Endodermal cell (in vitro differentiated cells): ENCODE measurements at regions not wholly inside any gene's neighbourhood (a gene's known extent, or its start where the extent isn't known, plus 50 kb on each side); places are given as distances from the start of the nearest gene placed in this dataset.

ENCODE experiments used
- DNase-seq: peaks from one replicate; pipeline ENCODE4 v3.0.0-alpha.2; 2017
- H3K27ac ChIP-seq: 2 replicates; pipeline ENCODE4 v1.5.1; 2013; ENCODE audit warnings: mild to moderate bottlenecking, low read depth, low read length, moderate library complexity
- H3K27me3 ChIP-seq: 2 replicates; pipeline ENCODE4 v1.6.1; 2013; ENCODE audit warnings: mild to moderate bottlenecking, low read length, moderate library complexity; ENCODE audit not compliant: insufficient read depth, control insufficient read depth, poor library complexity, severe bottlenecking
- H3K36me3 ChIP-seq: 2 replicates; pipeline ENCODE4 v1.7.0; 2013; ENCODE audit warnings: mild to moderate bottlenecking, low read length, moderate library complexity; ENCODE audit not compliant: control insufficient read depth, insufficient read depth
- H3K4me1 ChIP-seq: one replicate; pipeline ENCODE4 v1.7.0; 2013; ENCODE audit warnings: low read length; ENCODE audit not compliant: control insufficient read depth, insufficient read depth
- H3K4me3 ChIP-seq: 2 replicates; pipeline ENCODE4 v1.5.1; 2013; ENCODE audit warnings: mild to moderate bottlenecking, low read length, moderate library complexity
- H3K9ac ChIP-seq: 2 replicates; pipeline ENCODE4 v1.6.1; 2013; ENCODE audit warnings: mild to moderate bottlenecking, low read length, moderate library complexity; ENCODE audit not compliant: poor library complexity, severe bottlenecking; ENCODE audit errors: extremely low read depth
- H3K9me3 ChIP-seq: 2 replicates; pipeline ENCODE4 v1.6.1; 2013; ENCODE audit warnings: mild to moderate bottlenecking, low read length, moderate library complexity; ENCODE audit not compliant: control insufficient read depth
- H3K27ac Mint-ChIP-seq: 2 replicates; pipeline ENCODE4 v1.8.0; 2020; ENCODE audit warnings: mixed read lengths
- H3K27me3 Mint-ChIP-seq: 2 replicates; pipeline ENCODE4 v1.8.0; 2021; ENCODE audit warnings: mild to moderate bottlenecking, mixed read lengths; ENCODE audit not compliant: insufficient read depth
- H3K36me3 Mint-ChIP-seq: 2 replicates; pipeline ENCODE4 v1.8.0; 2020; ENCODE audit warnings: low read depth, mixed read lengths
- H3K4me1 Mint-ChIP-seq: 2 replicates; pipeline ENCODE4 v1.8.0; 2020; ENCODE audit warnings: mixed read lengths
- H3K4me3 Mint-ChIP-seq: 2 replicates; pipeline ENCODE4 v1.8.0; 2020; ENCODE audit warnings: mild to moderate bottlenecking, moderate library complexity, mixed read lengths
- H3K9me3 Mint-ChIP-seq: 2 replicates; pipeline ENCODE4 v1.8.0; 2020; ENCODE audit warnings: mild to moderate bottlenecking, mixed read lengths
- CTCF ChIP-seq: fragments of 200-600 bp; sonication (generic); conservative IDR thresholded peaks from 2 replicates; pipeline ENCODE4 v1.5.0; 2021; ENCODE audit warnings: antibody characterized with exemption, mild to moderate bottlenecking
- WGBS, 2 experiments: methylation state at CpG; one replicate each; pipeline versions ENCODE4 v1.1.5 to v1.1.7; 2013; ENCODE audit warnings: missing lambda C conversion rate in 2 of 2, mixed read lengths in 1 of 2; ENCODE audit not compliant: insufficient coverage in 1 of 2, insufficient read length in 1 of 2; 5-methylcytosine and 5-hydroxymethylcytosine counted together

- WGBS, 2 experiments = 76 to 100% methylated on average over 1 to 3 of the region's 3 CpGs
- Histone ChIP-seq H3K36me3 (no peaks in the 10 kb centered on the region), H3K27ac (no peak overlapping the region), H3K4me3 (no peak overlapping the region), H3K9ac (no peak overlapping the region), H3K4me1 (no peaks in the 10 kb centered on the region), H3K27me3 (no peaks in the 10 kb centered on the region), H3K9me3 (peaks cover 58% of the 10 kb centered on the region)
- no peak for DNase-seq
- Mint-ChIP-seq H3K27ac (no peak overlapping the region), H3K4me3 (no peak overlapping the region), H3K36me3 (peaks cover 2% of the 10 kb centered on the region), H3K4me1 (no peaks in the 10 kb centered on the region), H3K27me3 (peaks cover 2% of the 10 kb centered on the region), H3K9me3 (peaks cover 74% of the 10 kb centered on the region)
- TF ChIP-seq CTCF = no peak
Observed at GRCh38 chr22:47933891-47934290, 1171.4 kb downstream of the TBC1D22A start.

GRCh38 chr22:47933226-47933625, 1170.8 kb downstream of the TBC1D22A start:
- Mint-ChIP-seq H3K9me3 (peaks cover 79% of the 10 kb centered on the region), H3K4me3 (no peak overlapping the region), H3K4me1 (no peaks in the 10 kb centered on the region), H3K36me3 (peaks cover 2% of the 10 kb centered on the region), H3K27me3 (peaks cover 2% of the 10 kb centered on the region), H3K27ac (no peak overlapping the region)
- no peak overlapping the region for H3K9ac ChIP-seq
- no peak for DNase-seq
- H3K27me3 ChIP-seq = no peaks in the 10 kb centered on the region
- peaks cover 61% of the 10 kb centered on the region for H3K9me3 ChIP-seq
- no peak overlapping the region for H3K27ac ChIP-seq
- 67 to 90% methylated on average over 2 to 4 of the region's 4 CpGs for WGBS, 2 experiments
- TF ChIP-seq CTCF = no peak
- H3K36me3 ChIP-seq = no peaks in the 10 kb centered on the region
- H3K4me3 ChIP-seq = no peak overlapping the region
- no peaks in the 10 kb centered on the region for H3K4me1 ChIP-seq

- no peaks in the 10 kb centered on the region for H3K27me3 ChIP-seq
- H3K36me3 Mint-ChIP-seq = peaks cover 1% of the 10 kb centered on the region
- 73 to 88% methylated on average over 3 to 4 of the region's 4 CpGs for WGBS, 2 experiments
- TF ChIP-seq CTCF = no peak
- no peak overlapping the region for H3K27ac Mint-ChIP-seq
- H3K9me3 Mint-ChIP-seq = peaks cover 84% of the 10 kb centered on the region
- H3K4me1 ChIP-seq = no peaks in the 10 kb centered on the region
- H3K36me3 ChIP-seq = no peaks in the 10 kb centered on the region
- H3K9me3 ChIP-seq = peaks cover 55% of the 10 kb centered on the region
- no peak overlapping the region for H3K27ac ChIP-seq
- H3K9ac ChIP-seq = no peak overlapping the region
- no peak overlapping the region for H3K4me3 Mint-ChIP-seq
- peaks cover 2% of the 10 kb centered on the region for H3K27me3 Mint-ChIP-seq
- no peak for DNase-seq
- no peak overlapping the region for H3K4me3 ChIP-seq
- no peaks in the 10 kb centered on the region for H3K4me1 Mint-ChIP-seq
Observed at GRCh38 chr22:47929646-47930185, 1167.3 kb downstream of the TBC1D22A start.
